Chondrocyte (in vitro differentiated cells): ENCODE measurements at regions not wholly inside any gene's neighbourhood (a gene's known extent, or its start where the extent isn't known, plus 50 kb on each side); places are given as distances from the start of the nearest gene placed in this dataset.

ENCODE experiments used
- DNase-seq: peaks from one replicate; pipeline ENCODE4 v3.0.0; 2021; ENCODE audit warnings: mixed read lengths, low spot score
- H3K27ac Mint-ChIP-seq: one replicate; pipeline ENCODE4 v1.8.0; 2021; ENCODE audit warnings: mild to moderate bottlenecking, moderate library complexity, mixed read lengths; ENCODE audit not compliant: unreplicated experiment
- H3K27me3 Mint-ChIP-seq: 2 replicates; pipeline ENCODE4 v1.8.0; 2021; ENCODE audit warnings: low read depth, mixed read lengths
- H3K36me3 Mint-ChIP-seq: 2 replicates; pipeline ENCODE4 v1.8.0; 2021; ENCODE audit warnings: low read depth, mixed read lengths
- H3K4me1 Mint-ChIP-seq: 2 replicates; pipeline ENCODE4 v1.8.0; 2021; ENCODE audit warnings: low read depth, mild to moderate bottlenecking, mixed read lengths
- H3K4me3 Mint-ChIP-seq: one replicate; pipeline ENCODE4 v1.8.0; 2021; ENCODE audit warnings: mild to moderate bottlenecking, moderate library complexity, mixed read lengths; ENCODE audit not compliant: unreplicated experiment
- H3K9me3 Mint-ChIP-seq: 2 replicates; pipeline ENCODE4 v1.8.0; 2021; ENCODE audit warnings: low read depth, mixed read lengths
- TF ChIP-seq, protein P1 (sequence below): fragments of 200-600 bp; sonication (generic); IDR thresholded peaks from 2 replicates; pipeline ENCODE4 v1.5.0; 2021; ENCODE audit warnings: antibody characterized with exemption, mild to moderate bottlenecking, moderate library complexity

- Mint-ChIP-seq H3K4me3 (no peak overlapping the region), H3K9me3 (no peaks in the 10 kb centered on the region), H3K27ac (no peak overlapping the region), H3K27me3 (no peaks in the 10 kb centered on the region), H3K36me3 (no peaks in the 10 kb centered on the region), H3K4me1 (peaks cover 10% of the 10 kb centered on the region)
- TF ChIP-seq, protein P1, sequence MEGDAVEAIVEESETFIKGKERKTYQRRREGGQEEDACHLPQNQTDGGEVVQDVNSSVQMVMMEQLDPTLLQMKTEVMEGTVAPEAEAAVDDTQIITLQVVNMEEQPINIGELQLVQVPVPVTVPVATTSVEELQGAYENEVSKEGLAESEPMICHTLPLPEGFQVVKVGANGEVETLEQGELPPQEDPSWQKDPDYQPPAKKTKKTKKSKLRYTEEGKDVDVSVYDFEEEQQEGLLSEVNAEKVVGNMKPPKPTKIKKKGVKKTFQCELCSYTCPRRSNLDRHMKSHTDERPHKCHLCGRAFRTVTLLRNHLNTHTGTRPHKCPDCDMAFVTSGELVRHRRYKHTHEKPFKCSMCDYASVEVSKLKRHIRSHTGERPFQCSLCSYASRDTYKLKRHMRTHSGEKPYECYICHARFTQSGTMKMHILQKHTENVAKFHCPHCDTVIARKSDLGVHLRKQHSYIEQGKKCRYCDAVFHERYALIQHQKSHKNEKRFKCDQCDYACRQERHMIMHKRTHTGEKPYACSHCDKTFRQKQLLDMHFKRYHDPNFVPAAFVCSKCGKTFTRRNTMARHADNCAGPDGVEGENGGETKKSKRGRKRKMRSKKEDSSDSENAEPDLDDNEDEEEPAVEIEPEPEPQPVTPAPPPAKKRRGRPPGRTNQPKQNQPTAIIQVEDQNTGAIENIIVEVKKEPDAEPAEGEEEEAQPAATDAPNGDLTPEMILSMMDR, result no peak
- DNase-seq, result no peak
These were observed 211.6 kb upstream of the TNP1 start for GRCh38 chr2:217071416-217071815.

DNA sequence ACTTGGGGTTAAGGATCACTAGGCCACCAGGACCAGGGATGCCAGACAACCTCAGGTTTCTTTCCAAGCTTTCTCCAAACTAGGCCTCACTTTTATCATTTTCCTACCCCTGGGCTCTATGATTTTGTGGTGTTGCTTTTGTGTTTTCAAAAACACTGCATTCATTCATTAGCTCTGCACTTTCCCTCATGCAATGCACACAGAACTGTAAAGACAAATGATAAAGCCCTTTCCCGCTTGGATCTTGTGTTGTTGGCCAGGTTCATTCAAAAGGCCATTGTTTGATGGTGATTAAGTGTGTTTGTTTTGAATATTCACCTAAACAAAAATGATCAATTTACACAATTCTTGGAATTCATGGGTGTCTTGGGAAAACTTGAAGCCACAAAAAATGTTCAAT, 210.7 kb upstream of the TNP1 start:
- DNase-seq, result no peak
- Mint-ChIP-seq H3K4me1 (peaks cover 10% of the 10 kb centered on the region), H3K4me3 (no peak overlapping the region), H3K27ac (no peak overlapping the region), H3K36me3 (no peaks in the 10 kb centered on the region), H3K27me3 (no peaks in the 10 kb centered on the region), H3K9me3 (no peaks in the 10 kb centered on the region)
- TF ChIP-seq, protein P1, result no peak

GRCh38 chr2:217070043-217070430, 210.2 kb upstream of the TNP1 start:
- no peak for DNase-seq
- TF ChIP-seq, protein P1, result no peak
- H3K4me3 Mint-ChIP-seq, result no peak overlapping the region

GRCh38 chr2:217069263-217070042, 209.6 kb upstream of the TNP1 start:
- TF ChIP-seq, protein P1, result no peak
- H3K9me3 Mint-ChIP-seq, result no peaks in the 10 kb centered on the region
- no peak overlapping the region for H3K4me3 Mint-ChIP-seq
- H3K4me1 Mint-ChIP-seq, result peaks cover 4% of the 10 kb centered on the region
- no peaks in the 10 kb centered on the region for H3K36me3 Mint-ChIP-seq
- DNase-seq, result no peak
- no peak overlapping the region for H3K27ac Mint-ChIP-seq
- no peaks in the 10 kb centered on the region for H3K27me3 Mint-ChIP-seq

More at GRCh38 chr2:217070043-217070430, 210.2 kb upstream of the TNP1 start:
- Mint-ChIP-seq H3K4me1 (peaks cover 4% of the 10 kb centered on the region), H3K27ac (no peak overlapping the region), H3K9me3 (no peaks in the 10 kb centered on the region), H3K36me3 (no peaks in the 10 kb centered on the region), H3K27me3 (no peaks in the 10 kb centered on the region)

- no peak overlapping the region for H3K4me3 Mint-ChIP-seq
- H3K4me1 Mint-ChIP-seq, result peaks cover 4% of the 10 kb centered on the region
- H3K27ac Mint-ChIP-seq, result no peak overlapping the region
- TF ChIP-seq, protein P1, result no peak
- H3K27me3 Mint-ChIP-seq, result no peaks in the 10 kb centered on the region
- DNase-seq, result no peak
- H3K36me3 Mint-ChIP-seq, result no peaks in the 10 kb centered on the region
- H3K9me3 Mint-ChIP-seq, result no peaks in the 10 kb centered on the region
These were observed 208.9 kb upstream of the TNP1 start for GRCh38 chr2:217068677-217069250.
